KMS-11 (cell line): ENCODE measurements at regions not wholly inside any gene's neighbourhood (a gene's known extent, or its start where the extent isn't known, plus 50 kb on each side); places are given as distances from the start of the nearest gene placed in this dataset.

Source experiments
- H2AFZ ChIP-seq: fragments of 200-600 bp; sonication (generic); 2 replicates; pipeline ENCODE4 v1.6.1; 2016; ENCODE audit warnings: antibody characterized with exemption, mixed run types, low read depth
- H3K27ac ChIP-seq: fragments of 200-600 bp; sonication (generic); 2 replicates; pipeline ENCODE4 v1.6.1; 2016; ENCODE audit warnings: mild to moderate bottlenecking, mixed run types
- H3K27me3 ChIP-seq: fragments of 200-600 bp; sonication (generic); 2 replicates; pipeline ENCODE4 v1.6.1; 2017; ENCODE audit warnings: mild to moderate bottlenecking, low read depth, mixed run types, moderate library complexity; ENCODE audit not compliant: insufficient read depth
- H3K36me3 ChIP-seq: fragments of 200-600 bp; sonication (generic); 2 replicates; pipeline ENCODE4 v1.6.1; 2017; ENCODE audit warnings: mild to moderate bottlenecking, mixed run types; ENCODE audit not compliant: insufficient read depth
- H3K4me1 ChIP-seq: fragments of 200-600 bp; sonication (generic); 2 replicates; pipeline ENCODE4 v1.6.1; 2016; ENCODE audit warnings: mild to moderate bottlenecking, low read depth, mixed run types; ENCODE audit not compliant: poor library complexity, severe bottlenecking
- H3K4me2 ChIP-seq: fragments of 200-600 bp; sonication (generic); 2 replicates; pipeline ENCODE4 v1.7.0; 2016; ENCODE audit warnings: mild to moderate bottlenecking, mixed run types
- H3K4me3 ChIP-seq: fragments of 200-600 bp; sonication (generic); IDR thresholded peaks from 2 replicates; pipeline ENCODE4 v1.6.1; 2017; ENCODE audit warnings: low read depth, low read length, mixed read lengths; ENCODE audit not compliant: insufficient read depth
- H3K79me2 ChIP-seq: fragments of 200-600 bp; sonication (generic); 2 replicates; pipeline ENCODE4 v1.6.1; 2016; ENCODE audit warnings: low read depth, mixed run types; ENCODE audit not compliant: insufficient read depth
- H3K9ac ChIP-seq: fragments of 200-600 bp; sonication (generic); 2 replicates; pipeline ENCODE4 v1.6.1; 2016; ENCODE audit warnings: mild to moderate bottlenecking, mixed run types
- H4K20me1 ChIP-seq: fragments of 200-600 bp; sonication (generic); 2 replicates; pipeline ENCODE4 v1.6.1; 2016; ENCODE audit warnings: mild to moderate bottlenecking, mixed run types; ENCODE audit not compliant: insufficient read depth
- TF ChIP-seq, protein P1 (sequence below): fragments of 200-600 bp; sonication (generic); conservative IDR thresholded peaks from 2 replicates; pipeline ENCODE4 v1.6.1; 2017; ENCODE audit warnings: low read depth, mild to moderate bottlenecking, antibody characterized with exemption, low read length, moderate library complexity, mixed read lengths

- H3K4me2 ChIP-seq: no peak overlapping the region
- H3K36me3 ChIP-seq: no peaks in the 10 kb centered on the region
- H2AFZ ChIP-seq: no peak overlapping the region
- H3K27ac ChIP-seq: no peak overlapping the region
- H3K79me2 ChIP-seq: no peaks in the 10 kb centered on the region
- H3K9ac ChIP-seq: no peak overlapping the region
- H3K27me3 ChIP-seq: no peaks in the 10 kb centered on the region
- H4K20me1 ChIP-seq: no peaks in the 10 kb centered on the region
- TF ChIP-seq, protein P1, sequence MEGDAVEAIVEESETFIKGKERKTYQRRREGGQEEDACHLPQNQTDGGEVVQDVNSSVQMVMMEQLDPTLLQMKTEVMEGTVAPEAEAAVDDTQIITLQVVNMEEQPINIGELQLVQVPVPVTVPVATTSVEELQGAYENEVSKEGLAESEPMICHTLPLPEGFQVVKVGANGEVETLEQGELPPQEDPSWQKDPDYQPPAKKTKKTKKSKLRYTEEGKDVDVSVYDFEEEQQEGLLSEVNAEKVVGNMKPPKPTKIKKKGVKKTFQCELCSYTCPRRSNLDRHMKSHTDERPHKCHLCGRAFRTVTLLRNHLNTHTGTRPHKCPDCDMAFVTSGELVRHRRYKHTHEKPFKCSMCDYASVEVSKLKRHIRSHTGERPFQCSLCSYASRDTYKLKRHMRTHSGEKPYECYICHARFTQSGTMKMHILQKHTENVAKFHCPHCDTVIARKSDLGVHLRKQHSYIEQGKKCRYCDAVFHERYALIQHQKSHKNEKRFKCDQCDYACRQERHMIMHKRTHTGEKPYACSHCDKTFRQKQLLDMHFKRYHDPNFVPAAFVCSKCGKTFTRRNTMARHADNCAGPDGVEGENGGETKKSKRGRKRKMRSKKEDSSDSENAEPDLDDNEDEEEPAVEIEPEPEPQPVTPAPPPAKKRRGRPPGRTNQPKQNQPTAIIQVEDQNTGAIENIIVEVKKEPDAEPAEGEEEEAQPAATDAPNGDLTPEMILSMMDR: no peak
- no peak overlapping the region for H3K4me3 ChIP-seq
- peaks cover 18% of the 10 kb centered on the region for H3K4me1 ChIP-seq
Observed at GRCh38 chr2:155030296-155030695, 331.8 kb downstream of the KCNJ3 start.

GRCh38 chr2:155026651-155027174 lies 328.2 kb downstream of the KCNJ3 start:
- no peak overlapping the region for H3K4me3 ChIP-seq
- H3K27me3 ChIP-seq: no peaks in the 10 kb centered on the region
- H3K9ac ChIP-seq: no peak overlapping the region
- H2AFZ ChIP-seq: no peak overlapping the region
- H3K4me2 ChIP-seq: no peak overlapping the region
- H3K79me2 ChIP-seq: no peaks in the 10 kb centered on the region
- no peaks in the 10 kb centered on the region for H3K4me1 ChIP-seq
- no peak overlapping the region for H3K27ac ChIP-seq
- no peaks in the 10 kb centered on the region for H3K36me3 ChIP-seq
- no peaks in the 10 kb centered on the region for H4K20me1 ChIP-seq
- TF ChIP-seq, protein P1: no peak

DNA sequence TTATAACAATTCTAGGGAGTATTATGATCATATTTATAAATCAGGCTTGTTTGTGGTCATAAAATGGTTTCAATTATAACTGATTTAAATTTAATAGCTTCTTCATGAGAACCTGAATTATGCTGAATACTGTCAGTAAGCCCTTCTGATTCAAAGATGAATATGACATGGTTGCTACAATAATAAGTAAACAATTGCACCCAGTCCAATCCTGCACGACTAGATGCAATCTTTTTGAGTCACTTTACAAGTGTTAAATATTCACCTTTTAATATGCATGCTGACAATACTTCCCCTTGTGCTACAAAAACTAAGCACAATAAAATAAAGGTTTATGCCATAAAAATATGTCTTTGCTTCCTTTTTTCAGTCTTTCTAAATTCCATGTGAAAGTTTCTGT lies 325.2 kb downstream of the KCNJ3 start:
- H3K4me2 ChIP-seq: no peak overlapping the region
- H4K20me1 ChIP-seq: no peaks in the 10 kb centered on the region
- TF ChIP-seq, protein P1: no peak
- no peaks in the 10 kb centered on the region for H3K79me2 ChIP-seq
- H3K27me3 ChIP-seq: no peaks in the 10 kb centered on the region
- no peaks in the 10 kb centered on the region for H3K4me1 ChIP-seq
- H2AFZ ChIP-seq: no peak overlapping the region
- H3K4me3 ChIP-seq: no peak overlapping the region
- no peak overlapping the region for H3K27ac ChIP-seq
- H3K9ac ChIP-seq: no peak overlapping the region
- H3K36me3 ChIP-seq: no peaks in the 10 kb centered on the region

- no peak overlapping the region for H2AFZ ChIP-seq
- TF ChIP-seq, protein P1: no peak
- H3K9ac ChIP-seq: no peak overlapping the region
- no peak overlapping the region for H3K4me2 ChIP-seq
- H3K79me2 ChIP-seq: no peaks in the 10 kb centered on the region
- no peaks in the 10 kb centered on the region for H3K27me3 ChIP-seq
- no peaks in the 10 kb centered on the region for H3K4me1 ChIP-seq
- H3K36me3 ChIP-seq: no peaks in the 10 kb centered on the region
- no peak overlapping the region for H3K4me3 ChIP-seq
- H3K27ac ChIP-seq: no peak overlapping the region
- H4K20me1 ChIP-seq: no peaks in the 10 kb centered on the region
Observed at GRCh38 chr2:155022531-155022930, 324.0 kb downstream of the KCNJ3 start.

- no peak overlapping the region for H2AFZ ChIP-seq
- H3K27me3 ChIP-seq: no peaks in the 10 kb centered on the region
- H3K4me1 ChIP-seq: no peaks in the 10 kb centered on the region
- no peak overlapping the region for H3K4me2 ChIP-seq
- H3K36me3 ChIP-seq: no peaks in the 10 kb centered on the region
- TF ChIP-seq, protein P1: no peak
- H3K79me2 ChIP-seq: no peaks in the 10 kb centered on the region
- H3K9ac ChIP-seq: no peak overlapping the region
- H4K20me1 ChIP-seq: no peaks in the 10 kb centered on the region
- H3K4me3 ChIP-seq: no peak overlapping the region
- H3K27ac ChIP-seq: no peak overlapping the region
Observed at GRCh38 chr2:155021618-155022017, 323.1 kb downstream of the KCNJ3 start.
